PC-9 (cell line): ENCODE measurements at regions not wholly inside any gene's neighbourhood (a gene's known extent, or its start where the extent isn't known, plus 50 kb on each side); places are given as distances from the start of the nearest gene placed in this dataset.
A peak's percentile ranks its signal among the peaks of the same experiment; 100 is the strongest.

Source experiments
- BruUV-seq: library from RNA; stranded (reverse); fragments of 400-500 nt; replicated peaks from 2 replicates; lab custom pipeline; 2021; lab: Mats Ljungman, UMichigan
- CTCF ChIA-PET: fragments of 300-600 bp; sonication (Branson Sonifier 250); formaldehyde crosslinking; loops from one replicate; lab custom pipeline; 2022; ENCODE audit warnings: antibody characterized with exemption; lab: Charles Lee
- POLR2A ChIA-PET: fragments of 300-600 bp; sonication (Branson Sonifier 250); formaldehyde crosslinking; loops from one replicate; lab custom pipeline; 2022; ENCODE audit warnings: antibody characterized with exemption; ENCODE audit not compliant: unreplicated experiment; lab: Charles Lee
- DNase-seq, 2 experiments: peaks; one replicate each; pipeline versions ENCODE4 v3.0.0 to v3.0.0-alpha.2; 2015 to 2022; ENCODE audit warnings: mixed read lengths in 1 of 2
- H2AFZ ChIP-seq: fragments of 200-600 bp; sonication (generic); 2 replicates; pipeline ENCODE4 v1.8.1; 2017; ENCODE audit warnings: antibody characterized with exemption
- H3F3A ChIP-seq: fragments of 200-600 bp; sonication (generic); 2 replicates; pipeline ENCODE4 v1.8.1; 2017; ENCODE audit warnings: antibody characterized with exemption, mild to moderate bottlenecking, low read depth; ENCODE audit not compliant: insufficient read depth
- H3K27ac ChIP-seq: fragments of 200-600 bp; sonication (generic); 2 replicates; pipeline ENCODE4 v1.6.1; 2016; ENCODE audit warnings: mixed run types
- H3K27me3 ChIP-seq: fragments of 200-600 bp; sonication (generic); 2 replicates; pipeline ENCODE4 v1.6.1; 2016; ENCODE audit warnings: low read depth, mixed run types; ENCODE audit not compliant: insufficient read depth
- H3K36me3 ChIP-seq: fragments of 200-600 bp; sonication (generic); 2 replicates; pipeline ENCODE4 v1.6.1; 2016; ENCODE audit warnings: low read depth, mixed run types
- H3K4me1 ChIP-seq: fragments of 200-600 bp; sonication (generic); replicated peaks from 2 replicates; pipeline ENCODE4 v1.6.1; 2016; ENCODE audit warnings: mixed run types; ENCODE audit not compliant: insufficient read depth
- H3K4me2 ChIP-seq: fragments of 200-600 bp; sonication (generic); 2 replicates; pipeline ENCODE4 v1.6.1; 2017; ENCODE audit warnings: mixed run types
- H3K4me3 ChIP-seq: fragments of 200-600 bp; sonication (generic); 2 replicates; pipeline ENCODE4 v1.6.1; 2016; ENCODE audit warnings: mixed run types
- H3K79me2 ChIP-seq: fragments of 200-600 bp; sonication (generic); 2 replicates; pipeline ENCODE4 v1.6.1; 2017; ENCODE audit warnings: low read depth, mixed run types
- H3K9me2 ChIP-seq: fragments of 200-600 bp; sonication (generic); 2 replicates; pipeline ENCODE4 v1.8.1; 2017; ENCODE audit warnings: mild to moderate bottlenecking; ENCODE audit not compliant: insufficient read depth
- H3K9me3 ChIP-seq: fragments of 200-600 bp; sonication (generic); 2 replicates; pipeline ENCODE4 v1.8.1; 2016; ENCODE audit warnings: low read depth; ENCODE audit not compliant: insufficient read depth
- H4K20me1 ChIP-seq: fragments of 200-600 bp; sonication (generic); 2 replicates; pipeline ENCODE4 v1.8.1; 2017; ENCODE audit not compliant: insufficient read depth
- CTCF ChIP-seq: fragments of 200-600 bp; sonication (generic); conservative IDR thresholded peaks from 2 replicates; pipeline ENCODE4 v1.6.1; 2017; ENCODE audit warnings: mixed run types, antibody characterized with exemption, mild to moderate bottlenecking, moderate library complexity
- EZH2 ChIP-seq: fragments of 200-600 bp; sonication (generic); IDR thresholded peaks from 2 replicates; pipeline ENCODE4 v1.8.0; 2017; ENCODE audit warnings: antibody characterized with exemption, low read depth
- intact Hi-C: fragments of 100-400 bp; cut with micrococcal nuclease; formaldehyde crosslinking; loops from one replicate; pipeline ENCODE4 v1.10.0; 2022; ENCODE audit not compliant: unreplicated experiment

GRCh38 chr3:83842511-83842910, 1116.3 kb upstream of the CADM2 start:
- no TSS peak for BruUV-seq
- Histone ChIP-seq H3K9me2 (no peaks in the 10 kb centered on the region), H3K79me2 (no peaks in the 10 kb centered on the region), H3K27ac (no peak overlapping the region), H2AFZ (no peak overlapping the region), H3K4me3 (no peak overlapping the region), H3K36me3 (no peaks in the 10 kb centered on the region), H3K9me3 (no peaks in the 10 kb centered on the region), H3K4me2 (no peak overlapping the region), H4K20me1 (no peaks in the 10 kb centered on the region), H3F3A (no peaks in the 10 kb centered on the region), H3K4me1 (no peaks in the 10 kb centered on the region), H3K27me3 (no peaks in the 10 kb centered on the region)
- intact Hi-C loops = no loop called here
- TF ChIP-seq CTCF = no peak
- TF ChIP-seq EZH2 = no peak
- no peak for DNase-seq
- POLR2A ChIA-PET = no interaction called here
- CTCF ChIA-PET = interaction anchor here (0.6 kb wide), 1 partner anchor 169 kb away, joined by 3 read pairs; no protein-coding TSS in a partner anchor

GRCh38 chr3:83843716-83844115, 1115.1 kb upstream of the CADM2 start:
- ChIA-PET CTCF (no interaction called here), POLR2A (no interaction called here)
- no peak overlapping the region for H3K4me3 ChIP-seq
- H3F3A ChIP-seq = no peaks in the 10 kb centered on the region
- no peaks in the 10 kb centered on the region for H3K9me3 ChIP-seq
- H3K36me3 ChIP-seq = no peaks in the 10 kb centered on the region
- intact Hi-C loops = no loop called here
- no peak overlapping the region for H2AFZ ChIP-seq
- no peaks in the 10 kb centered on the region for H3K79me2 ChIP-seq
- no peaks in the 10 kb centered on the region for H4K20me1 ChIP-seq
- H3K27ac ChIP-seq = no peak overlapping the region
- no peaks in the 10 kb centered on the region for H3K4me1 ChIP-seq
- BruUV-seq = no TSS peak
- no peak for TF ChIP-seq CTCF
- no peak for TF ChIP-seq EZH2
- peak in 1 of 2 experiments; percentile 1 for DNase-seq
- no peaks in the 10 kb centered on the region for H3K9me2 ChIP-seq
- no peaks in the 10 kb centered on the region for H3K27me3 ChIP-seq
- H3K4me2 ChIP-seq = no peak overlapping the region

GRCh38 chr3:83849106-83849730, 1109.6 kb upstream of the CADM2 start:
- intact Hi-C loops = no loop called here
- no peak overlapping the region for H2AFZ ChIP-seq

More at GRCh38 chr3:83849106-83849730, 1109.6 kb upstream of the CADM2 start:
- ChIA-PET POLR2A (no interaction called here), CTCF (no interaction called here)
- no peak overlapping the region for H3K4me2 ChIP-seq
- no peaks in the 10 kb centered on the region for H3K79me2 ChIP-seq
- H3K9me2 ChIP-seq = no peaks in the 10 kb centered on the region
- no peak overlapping the region for H3K27ac ChIP-seq
- no peak overlapping the region for H3K4me3 ChIP-seq
- no peak for DNase-seq
- no peaks in the 10 kb centered on the region for H3F3A ChIP-seq
- no peaks in the 10 kb centered on the region for H4K20me1 ChIP-seq
- H3K36me3 ChIP-seq = no peaks in the 10 kb centered on the region
- no peaks in the 10 kb centered on the region for H3K4me1 ChIP-seq
- no peaks in the 10 kb centered on the region for H3K9me3 ChIP-seq
- no TSS peak for BruUV-seq
- TF ChIP-seq CTCF (no peak), EZH2 (no peak)
- no peaks in the 10 kb centered on the region for H3K27me3 ChIP-seq
